Fibroblast of villous mesenchyme (primary cell): ENCODE measurements at regions not wholly inside any gene's neighbourhood (a gene's known extent, or its start where the extent isn't known, plus 50 kb on each side); places are given as distances from the start of the nearest gene placed in this dataset.

Source experiments
- DNase-seq: peaks from one replicate; pipeline ENCODE4 v3.0.0-alpha.2; 2010; ENCODE audit warnings: low read depth
- H3K4me3 ChIP-seq: 2 replicates; pipeline ENCODE4 v1.5.1; 2011; ENCODE audit warnings: low read depth, mild to moderate bottlenecking, low read length
- TF ChIP-seq, protein P1 (sequence below): IDR thresholded peaks from 2 replicates; pipeline ENCODE4 v1.5.1; 2012; ENCODE audit warnings: low read depth, mild to moderate bottlenecking, low read length; ENCODE audit not compliant: insufficient read depth

- no peak overlapping the region for H3K4me3 ChIP-seq
- TF ChIP-seq, protein P1, sequence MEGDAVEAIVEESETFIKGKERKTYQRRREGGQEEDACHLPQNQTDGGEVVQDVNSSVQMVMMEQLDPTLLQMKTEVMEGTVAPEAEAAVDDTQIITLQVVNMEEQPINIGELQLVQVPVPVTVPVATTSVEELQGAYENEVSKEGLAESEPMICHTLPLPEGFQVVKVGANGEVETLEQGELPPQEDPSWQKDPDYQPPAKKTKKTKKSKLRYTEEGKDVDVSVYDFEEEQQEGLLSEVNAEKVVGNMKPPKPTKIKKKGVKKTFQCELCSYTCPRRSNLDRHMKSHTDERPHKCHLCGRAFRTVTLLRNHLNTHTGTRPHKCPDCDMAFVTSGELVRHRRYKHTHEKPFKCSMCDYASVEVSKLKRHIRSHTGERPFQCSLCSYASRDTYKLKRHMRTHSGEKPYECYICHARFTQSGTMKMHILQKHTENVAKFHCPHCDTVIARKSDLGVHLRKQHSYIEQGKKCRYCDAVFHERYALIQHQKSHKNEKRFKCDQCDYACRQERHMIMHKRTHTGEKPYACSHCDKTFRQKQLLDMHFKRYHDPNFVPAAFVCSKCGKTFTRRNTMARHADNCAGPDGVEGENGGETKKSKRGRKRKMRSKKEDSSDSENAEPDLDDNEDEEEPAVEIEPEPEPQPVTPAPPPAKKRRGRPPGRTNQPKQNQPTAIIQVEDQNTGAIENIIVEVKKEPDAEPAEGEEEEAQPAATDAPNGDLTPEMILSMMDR: no peak
- no peak for DNase-seq
Observed at GRCh38 chr5:120098426-120098825, 365.7 kb upstream of the PRR16 start.

DNA sequence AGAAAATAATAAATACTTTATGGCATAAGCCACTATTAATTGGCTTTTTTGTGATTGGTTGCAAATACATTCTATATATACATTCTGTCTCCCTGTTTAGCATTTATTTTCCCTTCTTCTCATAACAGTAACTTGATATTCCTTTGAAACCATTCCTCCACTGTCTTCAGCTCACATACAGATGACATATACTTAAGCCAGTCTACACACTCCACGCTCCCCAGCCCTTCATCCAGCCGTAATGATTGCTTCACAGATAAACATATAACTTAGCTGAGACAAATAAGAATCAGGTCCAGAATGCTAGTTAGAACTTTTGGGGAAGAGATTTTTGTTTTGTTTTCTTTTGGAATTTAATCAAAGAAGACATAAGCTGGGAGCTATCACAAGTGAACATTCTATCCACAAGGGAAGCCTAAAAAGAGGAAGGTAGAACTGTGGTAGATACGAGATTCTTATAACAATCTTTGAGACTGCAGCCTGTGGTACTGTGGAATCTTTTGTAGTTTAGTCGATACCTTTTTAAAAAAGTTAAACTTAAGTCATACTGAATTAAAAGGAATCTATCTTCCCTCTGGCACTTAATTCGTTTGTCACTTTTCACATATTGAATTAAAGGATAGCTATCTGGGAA is 365.1 kb upstream of the PRR16 start:
- peak; percentile 20 for DNase-seq

DNA sequence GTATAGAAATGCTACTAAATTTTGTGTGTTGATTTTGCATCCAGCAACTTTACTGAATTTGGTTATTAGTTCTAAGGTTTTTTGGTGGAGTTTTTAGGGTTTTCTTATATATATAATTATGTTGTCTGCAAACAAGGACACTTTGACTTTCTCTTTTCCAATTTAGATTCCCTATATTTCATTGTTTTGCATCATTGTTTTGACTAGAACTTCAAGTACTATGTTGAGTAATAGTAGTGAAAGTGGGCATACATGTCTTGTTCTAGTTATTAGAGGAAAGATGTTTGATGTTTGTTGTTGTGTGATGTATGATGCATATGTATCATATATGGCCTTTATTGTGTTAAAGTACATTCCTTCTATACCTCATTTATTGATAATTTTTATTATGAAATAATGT is 362.3 kb upstream of the PRR16 start:
- no peak for DNase-seq
- TF ChIP-seq, protein P1: no peak
- H3K4me3 ChIP-seq: no peak overlapping the region

More for the DNA sequence above, 365.1 kb upstream of the PRR16 start:
- no peak overlapping the region for H3K4me3 ChIP-seq
- TF ChIP-seq, protein P1: no peak

- no peak for DNase-seq
- TF ChIP-seq, protein P1: no peak
Observed at GRCh38 chr5:120103495-120103894, 360.6 kb upstream of the PRR16 start.

DNA sequence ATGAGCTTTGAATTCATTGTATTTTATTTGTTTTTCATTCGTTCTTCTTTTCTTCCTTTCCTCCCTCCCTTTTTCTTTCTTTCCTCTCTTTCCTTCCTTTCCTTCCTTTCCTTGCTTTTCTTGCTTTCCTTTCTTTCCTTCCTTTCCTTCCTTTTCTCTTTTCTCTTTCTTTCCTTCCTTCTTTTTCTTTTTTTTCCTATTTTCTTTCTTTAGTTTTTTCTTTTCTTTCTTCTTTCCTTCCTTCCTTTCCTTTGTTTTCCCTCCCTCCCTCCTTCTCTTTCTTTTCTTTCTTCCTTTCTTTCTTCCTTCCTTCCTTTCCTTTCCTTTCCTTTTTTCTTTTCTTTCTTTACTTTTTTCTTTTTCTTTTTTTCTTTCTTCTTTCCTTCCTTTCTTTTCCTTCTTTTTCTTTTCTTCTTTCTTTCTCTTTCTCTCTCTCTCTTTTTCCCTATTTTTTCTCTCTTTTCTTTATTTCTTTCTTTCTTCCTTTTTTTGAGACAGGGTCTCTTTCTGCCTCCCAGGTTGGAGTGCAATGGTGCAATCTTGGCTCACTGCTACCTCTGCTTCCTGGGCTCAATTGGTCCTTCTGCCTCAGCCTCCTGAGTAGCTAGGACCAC is 357.1 kb upstream of the PRR16 start:
- no peak overlapping the region for H3K4me3 ChIP-seq
- no peak for DNase-seq
- TF ChIP-seq, protein P1: no peak

More at GRCh38 chr5:120103495-120103894, 360.6 kb upstream of the PRR16 start:
- no peak overlapping the region for H3K4me3 ChIP-seq

- peak; percentile 40 for DNase-seq
- TF ChIP-seq, protein P1: no peak
Observed at GRCh38 chr5:120108586-120109248, 355.4 kb upstream of the PRR16 start.

More at GRCh38 chr5:120108586-120109248, 355.4 kb upstream of the PRR16 start:
- no peak overlapping the region for H3K4me3 ChIP-seq
